Suprapubic skin (tissue), 4 donors: ENCODE measurements at regions not wholly inside any gene's neighbourhood (a gene's known extent, or its start where the extent isn't known, plus 50 kb on each side); places are given as distances from the start of the nearest gene placed in this dataset.

Experiments
- DNase-seq, 2 donors: peaks; one replicate each; pipeline ENCODE4 v3.0.0-alpha.2; 2019; ENCODE audit warnings: low spot score in 2 of 2
- H3K27ac ChIP-seq: fragments of 200-600 bp; sonication (generic); one replicate; pipeline ENCODE4 v1.5.1; 2019
- H3K27me3 ChIP-seq: fragments of 200-600 bp; sonication (generic); one replicate; pipeline ENCODE4 v1.5.1; 2019
- H3K36me3 ChIP-seq: fragments of 200-600 bp; sonication (generic); one replicate; pipeline ENCODE4 v1.5.1; 2019
- H3K4me1 ChIP-seq: fragments of 200-600 bp; sonication (generic); one replicate; pipeline ENCODE4 v1.5.1; 2019
- H3K4me3 ChIP-seq: fragments of 200-600 bp; sonication (generic); one replicate; pipeline ENCODE4 v1.5.1; 2019; ENCODE audit warnings: mild to moderate bottlenecking
- H3K9me3 ChIP-seq: fragments of 200-600 bp; sonication (generic); one replicate; pipeline ENCODE4 v1.5.1; 2019
- CTCF ChIP-seq, 2 donors: fragments of 200-600 bp in 1 of 2; fragments of 450-650 bp in 1 of 2; sonication (generic) in 1 of 2; IDR thresholded peaks; one replicate each; pipeline ENCODE4 v1.5.1; 2016 to 2019; ENCODE audit warnings: antibody characterized with exemption in 2 of 2, mild to moderate bottlenecking in 1 of 2, moderate library complexity in 1 of 2
- EP300 ChIP-seq: sonication (generic); formaldehyde crosslinking; IDR thresholded peaks from one replicate; pipeline ENCODE4 v1.6.1; 2017; ENCODE audit warnings: antibody characterized with exemption
- POLR2A ChIP-seq, 2 donors: fragments of 450-650 bp; IDR thresholded peaks; one replicate each; pipeline ENCODE4 v1.6.1; 2017; ENCODE audit warnings: antibody characterized with exemption in 2 of 2, mild to moderate bottlenecking in 2 of 2, moderate library complexity in 2 of 2
- POLR2AphosphoS5 ChIP-seq, 3 donors: sonication (generic); formaldehyde crosslinking; IDR thresholded peaks; one replicate each; pipeline ENCODE4 v1.6.1; 2017; ENCODE audit warnings: antibody characterized with exemption in 3 of 3
- WGBS: methylation state at CpG from one replicate; pipeline ENCODE4 v1.1.5; 2018; 5-methylcytosine and 5-hydroxymethylcytosine counted together

DNA sequence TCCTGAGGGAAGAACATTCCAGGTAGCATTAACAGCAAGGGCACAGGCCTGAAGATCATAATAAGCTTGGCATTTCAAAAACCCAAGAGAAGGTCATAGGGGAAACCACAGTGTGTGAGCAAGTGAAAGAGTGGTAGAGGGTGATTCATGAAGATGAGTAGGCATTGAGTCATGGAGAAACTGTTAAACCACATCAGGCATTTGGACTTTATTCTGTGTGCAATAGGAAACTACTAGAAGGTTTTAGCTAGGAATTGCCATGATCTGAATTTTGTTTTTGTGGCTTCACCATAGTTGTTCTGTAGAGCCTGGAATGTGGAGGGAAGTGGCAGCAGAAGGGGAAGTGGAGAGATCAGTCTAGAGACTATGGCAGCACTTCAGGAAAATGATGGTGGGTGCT lies 359.0 kb upstream of the PTBP2 start:
- H3K27ac ChIP-seq: no peak overlapping the region
- H3K4me1 ChIP-seq: peaks cover 9% of the 10 kb centered on the region
- H3K9me3 ChIP-seq: no peaks in the 10 kb centered on the region
- no peak overlapping the region for H3K4me3 ChIP-seq
- H3K27me3 ChIP-seq: no peaks in the 10 kb centered on the region
- DNase-seq: no peak
- no peaks in the 10 kb centered on the region for H3K36me3 ChIP-seq
- no peak for TF ChIP-seq POLR2AphosphoS5 (IDR thresholded peaks at IDR 0.05)
- TF ChIP-seq POLR2A (IDR thresholded peaks at IDR 0.05): no peak
- TF ChIP-seq EP300: no peak
- no peak for TF ChIP-seq CTCF (IDR thresholded peaks at IDR 0.05)

DNA sequence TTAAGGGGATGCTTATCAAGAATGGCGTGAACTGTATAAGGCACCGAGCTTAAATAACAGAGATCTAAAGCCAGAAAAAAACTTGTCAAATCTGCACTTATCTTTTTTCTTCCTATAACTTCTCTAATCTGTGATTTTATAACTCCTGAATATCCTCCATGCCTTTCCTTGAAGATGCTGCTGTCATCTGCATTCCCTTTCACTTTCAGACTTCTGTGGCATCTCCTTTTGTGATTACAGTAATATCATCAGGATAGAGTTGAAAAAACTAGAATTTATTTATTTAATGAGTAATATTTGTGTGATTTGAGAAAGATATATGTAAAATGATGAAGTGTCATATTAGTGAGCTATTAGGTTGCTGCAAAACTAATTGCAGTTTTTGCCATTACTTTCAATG lies 357.8 kb upstream of the PTBP2 start:
- Histone ChIP-seq H3K4me1 (peaks cover 9% of the 10 kb centered on the region), H3K4me3 (no peak overlapping the region), H3K27me3 (no peaks in the 10 kb centered on the region), H3K36me3 (no peaks in the 10 kb centered on the region), H3K9me3 (no peaks in the 10 kb centered on the region), H3K27ac (no peak overlapping the region)
- WGBS: 89% methylated on average over 2 of the region's 2 CpGs
- TF ChIP-seq CTCF (IDR thresholded peaks at IDR 0.05): no peak
- no peak for TF ChIP-seq POLR2AphosphoS5 (IDR thresholded peaks at IDR 0.05)
- DNase-seq: no peak

GRCh38 chr1:96364576-96364975 lies 357.0 kb upstream of the PTBP2 start:
- Histone ChIP-seq H3K4me3 (no peak overlapping the region), H3K27me3 (no peaks in the 10 kb centered on the region), H3K9me3 (no peaks in the 10 kb centered on the region), H3K27ac (no peak overlapping the region), H3K4me1 (peaks cover 9% of the 10 kb centered on the region), H3K36me3 (no peaks in the 10 kb centered on the region)
- TF ChIP-seq POLR2AphosphoS5 (IDR thresholded peaks at IDR 0.05): no peak
- TF ChIP-seq EP300: no peak
- TF ChIP-seq POLR2A (IDR thresholded peaks at IDR 0.05): no peak
- TF ChIP-seq CTCF (IDR thresholded peaks at IDR 0.05): no peak
- no peak for DNase-seq

DNA sequence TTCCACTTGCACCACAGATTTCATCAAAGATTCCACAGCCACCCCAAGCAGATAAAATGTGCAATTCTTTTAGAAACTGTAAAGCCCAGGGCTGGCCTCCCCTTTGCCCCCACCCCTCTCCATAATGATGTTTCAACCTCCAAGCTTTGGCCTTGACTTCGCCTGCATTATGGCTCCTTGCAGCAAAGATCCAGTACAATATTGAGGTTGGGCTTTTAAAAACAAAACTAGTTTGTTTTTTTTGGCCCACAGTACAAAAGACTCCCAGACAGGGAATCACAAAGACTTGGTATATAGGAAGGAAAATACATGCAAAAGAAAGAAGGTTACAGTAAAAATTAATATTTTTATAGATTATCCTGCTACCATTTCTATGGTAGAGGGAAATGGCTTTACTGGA lies 356.5 kb upstream of the PTBP2 start:
- Histone ChIP-seq H3K27me3 (no peaks in the 10 kb centered on the region), H3K27ac (no peak overlapping the region), H3K4me1 (peaks cover 9% of the 10 kb centered on the region), H3K9me3 (no peaks in the 10 kb centered on the region), H3K36me3 (no peaks in the 10 kb centered on the region), H3K4me3 (no peak overlapping the region)
- TF ChIP-seq POLR2AphosphoS5 (IDR thresholded peaks at IDR 0.05) (no peak), EP300 (no peak), POLR2A (IDR thresholded peaks at IDR 0.05) (no peak), CTCF (IDR thresholded peaks at IDR 0.05) (no peak)
- no peak for DNase-seq
- 35% methylated on average over 1 of the region's 1 CpG for WGBS

- Histone ChIP-seq H3K27me3 (no peaks in the 10 kb centered on the region), H3K4me3 (no peak overlapping the region), H3K27ac (no peak overlapping the region), H3K4me1 (peaks cover 9% of the 10 kb centered on the region), H3K9me3 (no peaks in the 10 kb centered on the region), H3K36me3 (no peaks in the 10 kb centered on the region)
- TF ChIP-seq CTCF (IDR thresholded peaks at IDR 0.05) (no peak), POLR2AphosphoS5 (IDR thresholded peaks at IDR 0.05) (no peak), POLR2A (IDR thresholded peaks at IDR 0.05) (no peak), EP300 (no peak)
- DNase-seq: no peak
- WGBS: 53% methylated on average over 3 of the region's 3 CpGs
Observed at GRCh38 chr1:96365596-96366390, 355.8 kb upstream of the PTBP2 start.
